HG03432 (cell line): ENCODE measurements at regions not wholly inside any gene's neighbourhood (a gene's known extent, or its start where the extent isn't known, plus 50 kb on each side); places are given as distances from the start of the nearest gene placed in this dataset.
"Not testable (repeated sequence)": the region's sequence is repeated elsewhere in the genome, so short reads cannot be mapped to it uniquely, and the experiment has no call there.

Source experiments
- ATAC-seq: cut with Tn5 transposase; IDR thresholded peaks from one replicate; pipeline ENCODE4 v1.9.1; 2021; ENCODE audit warnings: mild to moderate bottlenecking, moderate library complexity; ENCODE audit not compliant: unreplicated experiment

DNA sequence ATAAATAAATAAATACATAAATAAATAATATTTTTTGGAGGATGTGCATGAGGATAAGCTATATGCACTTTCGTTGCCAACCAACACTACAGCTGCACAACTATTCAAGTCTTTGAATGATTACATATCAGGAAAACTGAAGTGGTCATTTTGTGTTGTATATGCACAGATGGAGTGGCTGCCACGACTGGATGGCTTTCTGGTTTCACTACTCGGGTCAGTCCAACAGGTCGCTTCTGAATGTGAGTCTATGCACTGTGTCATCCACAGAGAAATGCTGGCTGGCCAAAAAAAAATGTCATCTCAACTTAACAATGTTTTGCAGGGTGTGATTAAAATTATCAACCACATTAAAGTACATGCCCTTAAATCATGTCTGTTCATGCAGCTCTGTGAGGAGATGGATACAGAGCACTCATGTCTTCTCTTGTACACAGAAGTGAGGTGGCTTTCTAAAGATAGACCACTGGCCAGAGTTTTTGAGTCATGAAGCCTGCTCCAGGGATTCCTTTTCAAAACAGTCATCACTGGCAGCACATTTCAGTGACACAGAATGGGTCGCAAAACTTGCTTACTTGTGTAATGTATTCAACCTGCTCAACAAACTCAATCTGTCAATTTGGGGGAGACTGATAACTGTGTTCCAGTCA lies 589.8 kb upstream of the CYLC2 start:
- no peak for ATAC-seq

DNA sequence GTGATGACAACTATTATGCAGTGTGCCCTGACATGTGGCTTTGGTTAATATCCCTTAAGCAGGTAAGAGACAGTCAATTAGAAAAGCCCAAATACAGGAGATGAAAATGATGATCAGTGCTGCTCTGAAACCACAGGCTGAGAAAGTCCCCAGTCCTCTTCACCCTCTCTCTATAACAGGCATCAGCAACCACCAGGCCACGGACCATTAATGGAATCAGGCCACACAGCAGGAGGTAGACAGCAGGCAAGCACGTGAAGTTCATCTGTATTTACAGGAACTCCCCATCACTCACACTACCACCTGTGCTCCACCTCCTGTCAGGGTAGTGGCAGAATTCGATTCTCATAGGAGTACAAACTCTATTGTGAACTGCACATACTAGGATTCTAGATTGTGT lies 591.6 kb upstream of the CYLC2 start:
- no peak for ATAC-seq

DNA sequence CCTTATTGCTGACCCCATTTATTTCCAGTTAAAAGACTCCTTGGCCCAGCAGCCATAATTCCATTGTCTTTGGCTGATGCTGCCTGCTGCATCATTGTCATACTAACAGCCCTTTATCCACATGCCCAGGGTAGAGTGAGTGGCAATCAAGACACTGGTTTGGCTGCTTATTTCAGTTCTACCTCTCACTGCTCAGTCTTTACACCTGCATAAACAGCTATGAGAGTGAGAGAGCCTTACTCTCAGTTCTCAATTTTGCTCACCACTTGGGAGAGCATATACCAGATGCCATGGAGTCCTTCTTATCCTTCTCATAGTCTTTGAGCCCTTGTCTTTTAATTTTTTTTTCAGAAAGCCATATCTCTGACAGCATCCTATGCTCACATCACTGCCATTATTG lies 596.9 kb upstream of the CYLC2 start:
- no peak for ATAC-seq

DNA sequence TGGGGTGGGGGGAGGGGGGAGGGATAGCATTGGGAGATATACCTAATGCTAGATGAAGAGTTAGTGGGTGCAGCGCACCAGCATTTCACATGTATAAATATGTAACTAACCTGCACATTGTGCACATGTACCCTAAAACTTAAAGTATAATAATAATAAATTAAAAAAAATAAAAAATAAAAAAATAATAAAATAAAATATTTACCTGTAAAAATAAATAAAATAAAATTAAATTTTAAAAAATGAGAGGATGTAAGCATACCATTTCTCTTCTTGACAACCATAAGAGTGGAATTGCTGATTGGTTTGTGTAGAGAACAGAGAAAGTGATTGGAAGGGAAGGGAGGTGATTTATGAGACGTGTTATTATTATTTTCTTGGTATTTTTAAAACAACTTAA lies 609.5 kb upstream of the CYLC2 start:
- not testable (repeated sequence) for ATAC-seq

DNA sequence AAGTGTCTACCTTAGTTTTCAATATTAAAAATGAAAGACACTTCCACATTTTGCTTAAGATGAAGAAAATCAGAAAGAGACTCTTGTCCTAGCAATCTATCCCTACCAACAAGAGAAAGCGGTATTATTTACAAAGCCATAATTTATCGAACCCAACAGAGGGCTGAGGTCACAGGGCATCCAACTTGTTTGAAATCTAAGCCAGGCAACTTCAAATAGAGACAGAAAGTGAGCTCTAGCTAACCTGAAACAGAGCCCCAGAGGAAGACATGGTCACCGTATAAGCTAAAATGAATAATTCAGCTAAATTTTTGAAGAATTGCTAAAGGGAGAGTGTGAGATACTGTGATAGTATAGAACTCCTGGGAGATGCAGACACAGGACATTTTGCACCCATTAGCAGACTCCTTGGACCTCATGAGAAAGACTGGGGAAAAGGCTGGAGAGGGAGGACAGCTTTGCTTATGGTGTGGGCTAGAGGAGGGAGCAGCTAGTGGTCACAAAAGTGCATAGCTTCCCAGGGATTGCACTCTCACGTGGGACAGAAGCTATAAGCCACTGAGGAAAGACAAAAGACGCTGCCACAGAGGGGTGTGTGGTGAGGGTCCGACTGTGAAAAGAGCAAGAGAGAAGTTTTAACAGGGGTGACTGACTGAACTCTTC lies 624.2 kb upstream of the GRIN3A start:
- no peak for ATAC-seq

DNA sequence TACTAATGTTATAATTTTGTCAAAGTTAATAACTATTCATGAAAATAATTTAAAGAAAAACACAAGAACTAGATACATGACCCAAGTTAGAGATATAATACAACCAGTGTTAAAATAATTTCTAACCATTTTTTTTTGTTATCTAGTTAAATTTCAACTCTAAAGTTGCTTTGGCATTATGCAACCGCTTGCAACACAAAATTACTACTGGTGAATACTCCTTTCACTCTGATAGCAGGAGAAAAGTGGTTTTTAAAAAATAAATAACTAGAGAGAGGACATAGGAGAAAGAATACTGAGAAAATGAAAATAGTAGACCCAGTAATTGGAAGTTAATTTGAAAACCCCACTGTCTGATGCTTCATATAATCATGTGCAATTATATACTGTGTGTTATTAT lies 622.4 kb upstream of the GRIN3A start:
- no peak for ATAC-seq

DNA sequence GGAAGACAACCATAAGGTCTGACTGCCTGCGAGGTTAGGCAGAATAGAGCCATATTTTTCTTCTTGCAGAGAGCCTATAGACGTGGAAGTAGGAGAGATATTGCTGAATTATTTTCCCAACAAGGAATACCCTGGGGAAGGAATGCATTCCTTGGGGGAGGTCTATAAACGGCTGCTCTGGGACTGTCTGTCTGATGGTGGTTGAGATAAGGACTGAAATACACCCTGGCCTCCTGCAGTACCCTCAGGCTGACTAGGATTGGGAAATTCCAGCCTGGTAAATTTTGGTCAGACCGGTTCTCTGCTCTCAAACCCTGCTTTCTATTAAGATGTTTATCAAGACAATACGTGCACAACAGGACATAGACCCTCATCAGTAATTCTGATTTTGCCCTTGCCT lies 617.5 kb upstream of the GRIN3A start:
- ATAC-seq, result no peak

DNA sequence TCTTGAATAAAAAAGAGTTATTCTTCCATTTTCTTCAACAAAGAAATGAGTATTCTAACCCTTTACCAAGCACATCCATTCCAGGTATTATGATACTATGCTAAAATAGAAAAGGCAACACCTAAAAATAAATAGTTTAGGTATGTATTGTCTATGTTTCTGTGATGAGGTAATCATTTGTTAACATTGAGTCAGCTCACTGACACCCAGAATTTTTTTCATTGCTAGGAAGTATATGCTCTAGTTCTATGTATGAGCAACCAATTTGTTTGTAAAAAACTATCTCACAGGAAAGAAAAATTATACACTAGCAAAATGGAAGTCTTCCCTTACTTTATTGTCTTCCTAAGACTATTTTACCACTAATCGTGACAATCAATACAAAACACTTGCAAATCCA lies 615.6 kb upstream of the GRIN3A start:
- ATAC-seq, result no peak

DNA sequence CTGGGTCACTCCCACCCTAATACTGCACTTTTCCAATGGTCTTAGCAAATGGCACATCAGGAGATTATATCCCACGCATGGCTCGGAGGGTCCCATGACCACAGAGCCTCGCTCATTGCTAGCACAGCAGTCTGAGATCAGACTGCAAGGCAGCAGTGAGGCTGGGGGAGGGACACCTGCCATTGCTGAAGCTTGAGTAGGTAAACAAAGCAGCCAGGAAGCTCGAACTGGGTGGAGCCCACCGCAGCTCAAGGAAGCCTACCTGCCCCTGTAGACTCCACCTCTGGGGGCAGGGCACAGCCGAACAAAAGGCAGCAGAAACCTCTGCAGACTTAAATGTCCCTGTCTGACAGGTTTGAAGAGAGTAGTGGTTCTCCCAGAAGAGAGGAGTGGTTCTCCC lies 599.0 kb upstream of the GRIN3A start:
- ATAC-seq, result not testable (repeated sequence)

DNA sequence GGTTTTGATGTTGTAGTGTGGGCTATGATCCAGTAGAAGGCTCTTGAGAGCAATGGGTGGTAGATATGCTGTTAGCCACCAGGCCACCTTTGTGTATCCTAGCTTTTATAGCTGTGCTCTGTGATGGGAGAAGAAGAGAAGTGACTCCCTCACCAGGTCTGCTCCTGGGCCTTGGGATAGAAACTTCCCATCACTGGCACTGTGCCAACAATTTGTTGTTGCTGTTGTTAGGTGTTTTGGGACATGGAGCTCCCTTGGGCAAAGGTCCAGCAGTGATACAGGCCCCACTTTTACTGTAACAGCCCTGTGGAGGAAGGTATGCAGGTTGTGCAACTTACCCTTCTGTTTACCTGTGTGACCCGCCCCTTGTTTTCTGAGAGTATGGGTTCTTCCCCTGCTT lies 570.9 kb upstream of the GRIN3A start:
- no peak for ATAC-seq

DNA sequence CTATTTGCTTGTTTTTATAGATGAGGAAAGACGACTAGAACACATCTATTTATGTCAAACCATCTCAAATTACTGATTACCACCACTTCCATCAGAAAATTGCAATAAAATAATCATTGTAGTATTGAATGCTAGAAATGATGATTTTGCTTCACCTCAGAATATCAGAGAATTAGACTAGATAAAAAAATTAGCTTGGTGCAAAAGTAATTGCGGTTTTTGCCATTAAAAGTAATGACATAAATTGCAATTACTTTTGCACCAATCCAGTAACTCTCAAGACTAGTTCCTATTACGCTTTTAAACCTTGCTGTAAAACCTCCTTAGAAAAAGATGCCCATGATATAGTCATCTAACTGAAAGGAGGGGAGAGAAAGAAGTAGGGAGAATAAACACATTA lies 556.7 kb upstream of the GRIN3A start:
- no peak for ATAC-seq

DNA sequence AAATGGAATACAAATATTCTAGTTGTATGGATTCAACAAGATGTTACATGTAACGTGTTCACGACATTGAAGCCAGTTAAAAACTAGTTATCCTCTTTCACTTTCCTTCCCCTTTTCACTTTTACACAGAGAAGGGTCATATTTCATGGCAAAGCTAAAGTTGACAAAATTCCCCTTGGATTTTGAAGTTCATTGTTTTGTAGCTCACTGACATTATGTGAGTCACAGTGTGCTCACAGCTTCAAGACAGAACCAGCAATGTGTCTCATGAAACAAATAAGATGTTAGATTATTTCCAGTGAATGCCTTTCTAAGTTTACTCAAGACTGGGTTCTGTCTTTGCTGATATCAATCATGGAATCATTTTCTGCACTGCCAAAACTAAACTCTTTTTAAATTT lies 535.5 kb upstream of the GRIN3A start:
- ATAC-seq, result no peak

DNA sequence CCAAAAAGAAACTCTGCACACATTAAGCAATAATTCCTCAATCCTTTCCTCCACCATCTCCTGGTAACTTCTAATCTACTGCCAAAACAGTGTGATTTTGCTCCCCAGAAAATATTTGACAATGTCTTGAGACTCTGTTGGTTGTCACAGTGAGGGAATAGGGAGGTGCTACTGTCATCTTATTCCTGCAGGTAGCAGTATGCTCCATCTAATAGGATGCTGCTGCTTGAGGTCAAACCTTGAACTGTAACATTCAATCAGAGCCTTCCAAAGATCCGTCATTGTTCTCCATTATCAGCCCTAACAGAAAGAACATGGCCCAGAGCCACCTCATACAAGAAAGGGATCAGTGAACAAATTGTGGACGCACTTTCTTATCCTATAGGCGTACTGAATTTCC lies 514.7 kb upstream of the GRIN3A start:
- no peak for ATAC-seq

DNA sequence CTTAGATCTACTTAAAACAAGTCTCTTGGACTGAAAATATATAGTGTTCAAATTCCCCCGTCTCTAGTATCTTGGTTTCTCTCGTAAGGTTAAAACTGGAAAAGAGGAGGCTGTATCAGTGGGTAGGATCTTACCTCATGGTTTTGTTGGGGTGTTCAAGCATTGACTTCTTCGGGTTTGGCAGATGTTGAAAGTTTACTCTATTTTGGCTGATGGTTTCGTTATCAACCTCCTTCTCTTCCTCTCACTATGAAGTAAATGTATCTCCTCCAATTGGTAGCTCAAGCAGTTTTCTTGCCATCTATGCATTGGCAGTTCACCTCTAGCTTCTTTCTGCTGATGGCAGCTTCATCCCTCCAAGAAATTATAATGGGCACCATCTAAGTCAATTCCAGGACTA lies 506.5 kb upstream of the GRIN3A start:
- ATAC-seq, result no peak

DNA sequence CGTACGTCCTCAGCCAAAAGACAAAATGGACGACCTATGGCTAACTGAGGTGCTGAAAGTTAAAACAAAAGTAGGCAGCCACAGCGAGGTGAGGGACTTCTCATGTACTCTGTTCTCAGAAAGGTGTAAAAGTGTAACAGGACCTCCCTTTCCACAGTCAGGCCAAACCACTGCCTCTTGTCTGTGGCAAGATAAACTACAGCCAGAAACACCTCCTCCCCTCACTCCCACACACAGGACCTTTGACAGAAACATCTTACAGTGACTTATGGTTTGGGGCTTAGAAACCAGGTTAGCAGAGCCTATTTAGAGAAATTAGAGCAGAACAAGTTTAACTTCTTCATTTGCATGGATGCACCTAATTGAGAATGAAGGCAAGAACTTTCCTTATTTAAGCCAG lies 499.1 kb upstream of the GRIN3A start:
- no peak for ATAC-seq

DNA sequence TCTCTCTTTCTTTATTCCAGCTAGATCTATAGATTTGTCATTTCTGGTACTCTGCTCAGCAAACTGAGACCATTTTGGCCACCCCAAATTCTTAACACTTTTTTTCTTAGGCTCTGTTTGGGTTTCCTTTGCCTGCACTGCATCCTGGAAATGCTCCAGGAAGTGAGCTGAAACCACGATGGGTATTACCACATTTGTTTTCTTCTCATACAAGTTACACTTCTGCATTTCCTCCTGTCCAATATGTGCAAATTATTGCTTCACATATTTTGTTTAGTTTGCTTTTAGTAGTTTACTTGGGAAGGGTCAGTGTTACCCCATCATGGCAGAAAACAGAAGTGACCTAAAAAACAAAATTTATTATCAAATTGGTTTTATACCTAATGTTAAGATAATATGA lies 498.6 kb upstream of the GRIN3A start:
- no peak for ATAC-seq

DNA sequence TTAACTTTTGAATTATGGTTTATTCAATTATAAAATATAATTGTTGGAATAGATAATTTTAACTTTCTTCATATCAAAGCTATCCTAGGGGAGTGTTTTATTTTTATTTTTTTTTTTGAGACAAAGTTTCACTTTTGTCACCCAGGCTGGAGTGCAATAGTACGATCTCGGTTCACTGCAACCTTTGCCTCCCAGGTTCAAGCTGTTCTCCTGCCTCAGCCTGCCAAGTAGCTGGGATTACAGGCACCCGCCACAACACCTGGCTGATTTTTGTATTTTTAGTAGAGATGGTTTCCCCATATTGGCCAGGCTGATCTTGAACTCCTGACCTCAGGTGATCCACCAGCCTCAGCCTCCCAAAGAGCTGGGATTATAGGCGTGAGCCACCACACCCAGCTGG lies 489.0 kb upstream of the GRIN3A start:
- not testable (repeated sequence) for ATAC-seq

DNA sequence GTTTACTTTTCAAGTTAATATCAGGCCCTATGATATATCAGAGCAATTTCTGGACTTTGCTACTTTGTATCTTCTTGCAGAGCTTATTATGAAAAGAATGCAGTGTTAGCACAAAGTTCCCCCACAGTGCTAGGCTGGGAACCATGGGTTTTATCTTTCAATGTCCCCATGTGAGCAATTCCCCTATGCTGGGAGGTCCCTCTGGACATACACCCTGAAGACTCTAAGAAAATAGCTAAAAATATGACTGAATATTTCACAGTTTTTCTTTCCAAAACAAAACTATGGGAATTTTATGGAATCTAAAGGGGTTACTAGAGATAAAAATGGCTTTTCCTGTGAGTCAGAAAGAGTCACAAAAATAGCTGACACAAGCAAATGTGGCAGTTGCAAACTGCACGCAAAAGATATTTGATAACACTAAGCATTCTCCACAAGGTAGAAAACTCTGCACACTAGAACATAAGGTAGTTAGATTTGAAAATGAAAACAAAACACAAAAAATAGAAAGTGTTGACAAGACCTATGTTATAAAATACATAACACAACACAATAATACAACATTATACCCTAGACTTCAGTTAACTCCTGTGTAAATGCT lies 487.5 kb upstream of the GRIN3A start:
- no peak for ATAC-seq

DNA sequence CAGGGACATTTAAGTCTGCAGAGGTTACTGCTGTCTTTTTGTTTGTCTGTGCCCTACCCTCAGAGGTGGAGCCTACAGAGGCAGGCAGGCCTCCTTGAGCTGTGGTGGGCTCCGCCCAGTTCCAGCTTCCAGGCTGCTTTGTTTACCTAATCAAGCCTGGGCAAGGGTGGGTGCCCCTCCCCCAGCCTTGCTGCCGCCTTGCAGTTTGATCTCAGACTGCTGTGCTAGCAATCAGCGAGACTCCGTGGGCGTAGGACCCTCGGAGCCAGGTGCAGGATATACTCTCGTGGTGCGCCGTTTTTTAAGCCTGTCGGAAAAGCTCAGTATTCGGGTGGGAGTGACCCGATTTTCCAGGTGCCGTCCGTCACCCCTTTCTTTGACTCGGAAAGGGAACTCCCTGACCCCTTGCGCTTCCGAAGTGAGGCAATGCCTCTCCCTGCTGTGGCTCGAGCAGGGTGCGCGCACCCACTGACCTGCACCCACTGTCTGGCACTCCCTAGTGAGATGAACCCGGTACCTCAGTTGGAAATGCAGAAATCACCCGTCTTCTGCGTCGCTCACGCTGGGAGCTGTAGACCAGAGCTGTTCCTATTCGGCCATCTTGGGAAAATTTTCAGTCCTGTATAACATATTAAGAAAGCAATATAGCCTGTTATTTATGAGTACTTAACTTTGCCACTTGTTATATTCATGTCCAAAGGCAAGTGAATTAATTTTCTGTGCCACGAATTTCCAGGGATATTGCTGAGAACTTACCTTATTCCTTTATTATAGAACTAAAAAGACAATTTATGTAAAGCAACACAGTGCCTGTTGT lies 485.1 kb upstream of the GRIN3A start:
- not testable (repeated sequence) for ATAC-seq

DNA sequence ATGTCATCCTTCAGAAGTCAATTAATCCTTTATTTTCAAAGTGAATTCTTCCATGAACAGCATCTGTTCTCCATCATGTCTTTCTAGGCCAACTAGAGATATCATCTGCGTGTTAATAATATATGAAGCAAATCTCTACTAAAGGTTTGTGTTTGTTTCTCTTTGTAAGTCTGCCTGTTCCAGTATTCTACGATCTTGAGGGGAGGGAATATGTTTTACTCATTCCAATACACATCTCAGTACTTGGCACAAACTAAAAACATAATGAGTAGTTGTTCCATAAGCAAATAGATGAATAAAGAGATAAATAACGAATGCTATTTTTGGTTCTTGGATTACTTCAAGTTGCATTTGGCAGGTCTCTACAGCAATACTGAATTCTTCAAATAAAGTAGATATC lies 470.7 kb upstream of the GRIN3A start:
- ATAC-seq, result no peak

DNA sequence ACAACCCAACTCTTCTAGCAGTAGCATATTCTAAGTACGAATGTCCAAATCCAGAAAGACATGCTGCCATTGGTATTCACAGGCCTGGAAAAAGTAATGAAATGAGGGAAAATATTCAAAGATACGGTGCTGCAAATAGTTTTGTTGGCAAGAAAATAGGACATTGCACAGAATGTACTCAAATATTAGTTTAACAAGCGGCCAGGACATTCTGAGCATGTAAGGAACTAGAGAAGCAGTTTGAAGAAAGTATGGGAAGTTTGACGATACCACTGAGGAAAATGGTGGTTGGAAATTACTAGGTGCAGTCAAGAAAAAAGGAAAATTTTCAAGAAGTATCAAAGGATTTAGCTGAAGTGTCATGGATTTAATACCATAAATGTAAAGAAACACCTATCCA lies 468.0 kb upstream of the GRIN3A start:
- ATAC-seq, result no peak

DNA sequence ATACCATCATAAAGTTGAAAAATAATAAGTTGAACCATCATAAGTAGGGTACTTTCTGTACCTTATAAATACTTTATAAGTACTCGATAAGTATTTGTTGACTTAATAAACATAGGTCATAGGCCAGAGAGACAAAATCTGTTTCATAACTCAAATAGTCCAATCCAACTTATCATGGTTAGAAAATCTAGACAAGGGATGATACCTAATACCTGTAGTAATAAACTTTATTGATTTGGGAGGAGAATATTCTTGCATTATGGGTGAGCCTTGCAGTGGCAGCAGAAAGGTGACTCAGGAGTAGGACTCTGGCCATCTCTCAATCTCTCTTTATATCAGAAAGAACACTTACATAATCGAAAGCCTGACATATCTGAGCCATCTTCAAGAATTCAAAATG lies 466.8 kb upstream of the GRIN3A start:
- no peak for ATAC-seq
